ENCODE measurements at regions not wholly inside any gene's neighbourhood (a gene's known extent, or its start where the extent isn't known, plus 50 kb on each side); places are given as distances from the start of the nearest gene placed in this dataset.

DNA sequence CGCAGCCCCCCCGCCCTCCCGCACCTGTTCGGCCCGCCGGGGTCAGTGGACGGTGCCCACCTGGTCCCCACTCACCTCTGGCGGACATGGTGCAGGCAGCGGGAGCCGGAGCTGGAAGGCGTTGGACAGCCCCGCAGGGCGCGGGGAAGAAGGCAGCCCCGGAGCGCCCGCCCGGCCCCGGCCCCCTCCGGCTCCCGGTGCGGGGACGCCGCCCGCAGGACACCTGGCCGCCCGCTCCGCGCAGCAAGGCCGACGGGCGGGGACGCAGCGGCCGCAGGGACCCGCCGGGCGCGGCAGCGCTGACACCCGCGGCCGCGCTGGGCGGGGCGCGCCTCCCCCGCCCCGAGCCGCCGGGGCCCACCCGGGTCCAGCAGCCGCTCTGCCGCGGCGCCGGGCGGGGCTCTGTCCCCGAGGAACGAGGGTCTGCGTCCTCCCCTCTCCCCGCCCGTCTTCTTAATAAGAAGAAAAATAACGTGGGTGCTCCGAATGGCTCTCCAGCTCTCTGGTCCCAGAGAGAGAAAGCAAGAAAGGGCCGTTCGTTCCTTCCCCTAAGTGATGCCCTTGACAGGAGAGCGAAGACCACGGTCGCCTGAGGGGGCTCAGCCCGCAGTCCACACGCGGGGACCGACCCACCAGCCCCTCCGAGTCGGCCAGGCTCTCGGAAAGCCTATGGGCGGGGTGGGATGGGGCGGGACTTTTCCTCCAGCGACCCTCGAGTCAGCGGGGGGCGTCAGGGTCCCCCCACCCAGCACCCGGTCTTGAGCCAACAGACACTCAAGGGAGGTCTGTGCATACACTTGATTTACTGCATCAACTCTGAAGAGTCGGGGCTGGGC is 53.4 kb upstream of the FHIP2A start:
- DNase-seq (peak in 1 of 2 donors; percentile 86), ATAC-seq (ENCODE audit: low FRiP score in 2 of 2) (peak in 1 of 2 donors; percentile 74)
- Histone ChIP-seq H3K4me3 (peak overlapping the region; percentile 53 to 87 (median 70)), H3K27ac (peak overlapping the region in 3 of 4 donors; percentile 2 to 48 (median 45)), H3K4me1 (peaks cover 12 to 17% (median 13%) of the 10 kb centered on the region in 4 donors), H3K36me3 (no peaks in the 10 kb centered on the region), H3K27me3 (peaks cover 0 to 4% (median 3%) of the 10 kb centered on the region in 4 donors), H3K9me3 (no peaks in the 10 kb centered on the region)
- TF ChIP-seq, protein P1, sequence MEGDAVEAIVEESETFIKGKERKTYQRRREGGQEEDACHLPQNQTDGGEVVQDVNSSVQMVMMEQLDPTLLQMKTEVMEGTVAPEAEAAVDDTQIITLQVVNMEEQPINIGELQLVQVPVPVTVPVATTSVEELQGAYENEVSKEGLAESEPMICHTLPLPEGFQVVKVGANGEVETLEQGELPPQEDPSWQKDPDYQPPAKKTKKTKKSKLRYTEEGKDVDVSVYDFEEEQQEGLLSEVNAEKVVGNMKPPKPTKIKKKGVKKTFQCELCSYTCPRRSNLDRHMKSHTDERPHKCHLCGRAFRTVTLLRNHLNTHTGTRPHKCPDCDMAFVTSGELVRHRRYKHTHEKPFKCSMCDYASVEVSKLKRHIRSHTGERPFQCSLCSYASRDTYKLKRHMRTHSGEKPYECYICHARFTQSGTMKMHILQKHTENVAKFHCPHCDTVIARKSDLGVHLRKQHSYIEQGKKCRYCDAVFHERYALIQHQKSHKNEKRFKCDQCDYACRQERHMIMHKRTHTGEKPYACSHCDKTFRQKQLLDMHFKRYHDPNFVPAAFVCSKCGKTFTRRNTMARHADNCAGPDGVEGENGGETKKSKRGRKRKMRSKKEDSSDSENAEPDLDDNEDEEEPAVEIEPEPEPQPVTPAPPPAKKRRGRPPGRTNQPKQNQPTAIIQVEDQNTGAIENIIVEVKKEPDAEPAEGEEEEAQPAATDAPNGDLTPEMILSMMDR (IDR thresholded peaks at IDR 0.05): no peak
- TF ChIP-seq POLR2AphosphoS5 (IDR thresholded peaks at IDR 0.05): no peak
- no peak for TF ChIP-seq EP300 (IDR thresholded peaks at IDR 0.05)
- TF ChIP-seq POLR2A (IDR thresholded peaks at IDR 0.05): no peak
- 3 to 6% methylated on average over 4 to 52 of the region's 85 CpGs for WGBS, 2 donors

GRCh38 chr10:114770009-114770408 is 51.6 kb upstream of the FHIP2A start:
- no peaks in the 10 kb centered on the region for H3K9me3 ChIP-seq
- no peaks in the 10 kb centered on the region for H3K36me3 ChIP-seq
- ATAC-seq (ENCODE audit: low FRiP score in 2 of 2) (no peak), DNase-seq (no peak)
- no peak overlapping the region for H3K27ac ChIP-seq
- H3K4me1 ChIP-seq: peaks cover 12 to 17% (median 13%) of the 10 kb centered on the region in 4 donors
- TF ChIP-seq POLR2A (IDR thresholded peaks at IDR 0.05) (no peak), POLR2AphosphoS5 (IDR thresholded peaks at IDR 0.05) (no peak), EP300 (IDR thresholded peaks at IDR 0.05) (no peak)
- TF ChIP-seq, protein P1 (IDR thresholded peaks at IDR 0.05): no peak
- no peak overlapping the region for H3K4me3 ChIP-seq
- H3K27me3 ChIP-seq: peaks cover 0 to 4% (median 3%) of the 10 kb centered on the region in 4 donors

DNA sequence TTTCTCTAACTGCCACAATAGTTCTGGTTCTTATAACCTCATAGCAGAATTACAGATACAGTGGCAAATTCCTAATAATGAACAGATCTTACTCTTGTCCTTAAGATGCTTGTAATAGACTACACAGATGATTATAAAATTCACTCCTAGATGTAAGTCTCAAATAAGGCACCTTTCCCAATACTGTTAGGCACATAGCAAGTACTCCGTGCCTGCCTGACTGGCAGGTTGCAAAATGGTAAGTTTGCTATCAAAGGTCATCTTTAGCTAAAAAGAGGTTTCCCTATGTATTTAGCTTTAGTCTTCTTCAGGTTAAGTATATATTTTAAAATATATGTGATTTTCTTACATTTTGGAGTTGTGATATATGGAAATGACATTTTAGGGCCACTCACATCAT is 50.4 kb upstream of the FHIP2A start:
- Histone ChIP-seq H3K9me3 (no peaks in the 10 kb centered on the region), H3K27me3 (peaks cover 0 to 4% (median 3%) of the 10 kb centered on the region in 4 donors), H3K4me3 (no peak overlapping the region), H3K36me3 (no peaks in the 10 kb centered on the region), H3K4me1 (peaks cover 12 to 17% (median 13%) of the 10 kb centered on the region in 4 donors), H3K27ac (no peak overlapping the region)
- WGBS, 2 donors: 93 to 100% methylated on average over 1 of the region's 1 CpG
- DNase-seq: no peak
- ATAC-seq (ENCODE audit: low FRiP score in 2 of 2): no peak
- TF ChIP-seq POLR2A (IDR thresholded peaks at IDR 0.05) (no peak), EP300 (IDR thresholded peaks at IDR 0.05) (no peak), POLR2AphosphoS5 (IDR thresholded peaks at IDR 0.05) (no peak)
- TF ChIP-seq, protein P1 (IDR thresholded peaks at IDR 0.05): no peak

DNA sequence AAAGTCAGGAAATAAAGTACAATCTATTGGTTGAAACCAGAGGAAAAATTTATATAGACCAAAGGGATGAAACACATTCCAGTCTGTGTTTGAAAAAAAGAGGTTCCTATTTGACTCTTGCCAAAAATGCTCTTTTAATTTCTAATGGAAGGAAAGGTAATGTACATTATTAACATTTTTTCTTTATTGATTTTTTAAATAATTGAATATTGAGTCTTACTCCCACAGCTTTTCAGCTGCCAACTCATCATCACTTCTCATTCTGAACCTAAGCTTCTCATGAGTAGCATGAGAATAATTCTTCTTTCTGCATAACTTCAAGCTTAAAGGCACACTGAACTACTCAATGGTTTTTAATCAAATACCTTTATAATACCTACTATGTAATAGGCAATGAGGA is 49.8 kb upstream of the FHIP2A start:
- Histone ChIP-seq H3K4me3 (no peak overlapping the region), H3K4me1 (peaks cover 11 to 16% (median 13%) of the 10 kb centered on the region in 4 donors), H3K27ac (no peak overlapping the region), H3K27me3 (peaks cover 0 to 4% (median 3%) of the 10 kb centered on the region in 4 donors), H3K36me3 (no peaks in the 10 kb centered on the region), H3K9me3 (no peaks in the 10 kb centered on the region)
- ATAC-seq (ENCODE audit: low FRiP score in 2 of 2): no peak
- no peak for TF ChIP-seq EP300 (IDR thresholded peaks at IDR 0.05)
- no peak for TF ChIP-seq POLR2A (IDR thresholded peaks at IDR 0.05)
- TF ChIP-seq, protein P1 (IDR thresholded peaks at IDR 0.05): no peak
- no peak for TF ChIP-seq POLR2AphosphoS5 (IDR thresholded peaks at IDR 0.05)
- DNase-seq: no peak

All from upper lobe of left lung (tissue), 6 donors.